GM19467 (cell line): ENCODE measurements at regions not wholly inside any gene's neighbourhood (a gene's known extent, or its start where the extent isn't known, plus 50 kb on each side); places are given as distances from the start of the nearest gene placed in this dataset.

Experiments
- ATAC-seq: cut with Tn5 transposase; IDR thresholded peaks from one replicate; pipeline ENCODE4 v1.9.1; 2021; ENCODE audit warnings: mild to moderate bottlenecking, moderate library complexity; ENCODE audit not compliant: unreplicated experiment

- peak; percentile 64 for ATAC-seq
These were observed 58.8 kb upstream of the LYPD6 start for GRCh38 chr2:149271575-149271974.

GRCh38 chr2:149278161-149278871 is 52.1 kb upstream of the LYPD6 start:
- ATAC-seq: no peak

- no peak for ATAC-seq
These were observed 51.5 kb upstream of the LYPD6 start for GRCh38 chr2:149278872-149279264.
